ENCODE measurements at regions not wholly inside any gene's neighbourhood (a gene's known extent, or its start where the extent isn't known, plus 50 kb on each side); places are given as distances from the start of the nearest gene placed in this dataset.

DNA sequence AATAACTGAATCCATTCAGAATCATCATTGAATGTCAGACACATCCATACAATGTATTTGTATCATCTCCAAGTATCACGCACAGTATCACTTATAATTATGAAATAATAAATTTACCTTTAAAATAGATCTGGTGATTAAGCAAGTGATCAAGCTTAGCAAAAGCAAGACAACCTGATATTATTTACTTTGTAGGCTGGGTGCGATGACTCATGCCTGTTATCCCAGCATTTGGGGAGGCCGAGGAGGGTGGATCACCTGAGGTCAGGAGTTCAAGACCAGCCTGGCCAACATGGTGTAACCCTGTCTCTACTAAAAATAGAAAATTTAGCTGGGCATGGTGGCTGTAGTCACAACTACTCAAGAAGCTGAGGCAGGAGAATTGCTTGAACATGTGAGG is 421.0 kb upstream of the NETO1 start:
- no peak overlapping the region for H3K27ac ChIP-seq (ENCODE audit: low read depth, low read length, poor library complexity, severe bottlenecking)
- CTCF ChIA-PET = no interaction called here

DNA sequence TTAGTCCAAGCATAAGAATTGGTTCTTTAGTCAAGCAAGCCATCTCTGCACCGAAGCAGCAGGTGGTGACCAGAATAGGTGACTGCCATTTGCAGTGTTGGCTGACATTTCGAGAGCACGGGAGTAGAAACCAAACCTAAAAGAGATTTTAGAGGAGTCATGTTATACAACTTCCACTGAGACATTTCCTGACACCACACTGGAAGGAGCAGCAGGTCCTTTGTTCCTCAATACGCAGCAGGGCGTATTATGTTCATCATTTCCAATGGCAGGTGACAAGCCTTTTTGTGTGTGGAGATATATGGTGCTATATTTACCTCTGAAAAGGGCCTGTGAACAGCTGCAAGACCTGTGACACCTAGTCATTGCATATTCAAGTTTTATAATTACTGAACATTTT is 418.8 kb upstream of the NETO1 start:
- TF ChIP-seq, protein P1, sequence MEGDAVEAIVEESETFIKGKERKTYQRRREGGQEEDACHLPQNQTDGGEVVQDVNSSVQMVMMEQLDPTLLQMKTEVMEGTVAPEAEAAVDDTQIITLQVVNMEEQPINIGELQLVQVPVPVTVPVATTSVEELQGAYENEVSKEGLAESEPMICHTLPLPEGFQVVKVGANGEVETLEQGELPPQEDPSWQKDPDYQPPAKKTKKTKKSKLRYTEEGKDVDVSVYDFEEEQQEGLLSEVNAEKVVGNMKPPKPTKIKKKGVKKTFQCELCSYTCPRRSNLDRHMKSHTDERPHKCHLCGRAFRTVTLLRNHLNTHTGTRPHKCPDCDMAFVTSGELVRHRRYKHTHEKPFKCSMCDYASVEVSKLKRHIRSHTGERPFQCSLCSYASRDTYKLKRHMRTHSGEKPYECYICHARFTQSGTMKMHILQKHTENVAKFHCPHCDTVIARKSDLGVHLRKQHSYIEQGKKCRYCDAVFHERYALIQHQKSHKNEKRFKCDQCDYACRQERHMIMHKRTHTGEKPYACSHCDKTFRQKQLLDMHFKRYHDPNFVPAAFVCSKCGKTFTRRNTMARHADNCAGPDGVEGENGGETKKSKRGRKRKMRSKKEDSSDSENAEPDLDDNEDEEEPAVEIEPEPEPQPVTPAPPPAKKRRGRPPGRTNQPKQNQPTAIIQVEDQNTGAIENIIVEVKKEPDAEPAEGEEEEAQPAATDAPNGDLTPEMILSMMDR (conservative IDR thresholded peaks at IDR 0.05; ENCODE audit: low read depth, low read length) = no peak
- TF ChIP-seq EZH2 (IDR thresholded peaks at IDR 0.05; ENCODE audit: borderline replicate concordance, low read depth, low read length, poor library complexity, severe bottlenecking) = no peak
- intact Hi-C loops (cut with micrococcal nuclease; ENCODE audit: unreplicated experiment) = no loop called here
- H3K9me3 ChIP-seq (ENCODE audit: low read depth, low read length, poor library complexity, severe bottlenecking) = peaks cover 3% of the 10 kb centered on the region
- no TSS peak for BruUV-seq (replicated peaks)
- no peak overlapping the region for H3K4me3 ChIP-seq (ENCODE audit: low read depth, low read length, poor library complexity, severe bottlenecking)
- no peaks in the 10 kb centered on the region for H3K27me3 ChIP-seq (replicated peaks; ENCODE audit: insufficient read depth, low read depth, low read length, poor library complexity)
- no peak overlapping the region for H3K27ac ChIP-seq (ENCODE audit: low read depth, low read length, poor library complexity, severe bottlenecking)
- ChIA-PET CTCF (no interaction called here), POLR2A (ENCODE audit: low non-redundant PET) (no interaction called here)
- DNase-seq (ENCODE audit: low spot score) = no peak
- H3K36me3 ChIP-seq (ENCODE audit: insufficient read depth, low read length, poor library complexity, severe bottlenecking) = no peaks in the 10 kb centered on the region
- H3K4me1 ChIP-seq (ENCODE audit: insufficient read depth, low read length, poor library complexity, severe bottlenecking) = no peaks in the 10 kb centered on the region

More for the DNA sequence above, 421.0 kb upstream of the NETO1 start:
- no peak for DNase-seq (ENCODE audit: low spot score)
- Histone ChIP-seq H3K4me1 (ENCODE audit: insufficient read depth, low read length, poor library complexity, severe bottlenecking) (no peaks in the 10 kb centered on the region), H3K27me3 (replicated peaks; ENCODE audit: insufficient read depth, low read depth, low read length, poor library complexity) (no peaks in the 10 kb centered on the region), H3K36me3 (ENCODE audit: insufficient read depth, low read length, poor library complexity, severe bottlenecking) (no peaks in the 10 kb centered on the region), H3K9me3 (ENCODE audit: low read depth, low read length, poor library complexity, severe bottlenecking) (peaks cover 3% of the 10 kb centered on the region), H3K4me3 (ENCODE audit: low read depth, low read length, poor library complexity, severe bottlenecking) (no peak overlapping the region)
- BruUV-seq (replicated peaks) = no TSS peak
- intact Hi-C loops (cut with micrococcal nuclease; ENCODE audit: unreplicated experiment) = no loop called here
- POLR2A ChIA-PET (ENCODE audit: low non-redundant PET) = no interaction called here
- TF ChIP-seq, protein P1 (conservative IDR thresholded peaks at IDR 0.05; ENCODE audit: low read depth, low read length) = no peak
- no peak for TF ChIP-seq EZH2 (IDR thresholded peaks at IDR 0.05; ENCODE audit: borderline replicate concordance, low read depth, low read length, poor library complexity, severe bottlenecking)

DNA sequence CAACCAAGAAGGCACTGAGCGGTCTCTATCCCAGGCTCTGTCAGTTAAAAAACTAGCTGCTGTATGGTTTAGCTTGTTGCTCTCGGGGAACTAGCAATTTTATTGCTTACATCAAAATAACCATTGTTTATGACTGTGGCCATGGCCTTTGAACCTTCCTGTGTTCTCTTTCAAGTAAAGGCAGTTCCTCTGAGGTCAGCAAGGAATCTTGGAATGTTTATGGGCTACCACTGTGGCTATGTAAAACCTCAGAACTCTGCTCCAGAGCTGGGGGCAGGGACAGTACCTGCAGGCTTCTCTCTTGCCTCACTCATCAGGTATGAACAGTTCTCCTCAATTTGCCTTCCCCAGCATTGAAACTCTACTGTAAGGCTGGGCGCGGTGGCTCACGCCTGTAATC is 416.0 kb upstream of the NETO1 start:
- BruUV-seq (replicated peaks) = no TSS peak

More for the DNA sequence above, 416.0 kb upstream of the NETO1 start:
- Histone ChIP-seq H3K9me3 (ENCODE audit: low read depth, low read length, poor library complexity, severe bottlenecking) (peaks cover 3% of the 10 kb centered on the region), H3K4me3 (ENCODE audit: low read depth, low read length, poor library complexity, severe bottlenecking) (no peak overlapping the region), H3K4me1 (ENCODE audit: insufficient read depth, low read length, poor library complexity, severe bottlenecking) (no peaks in the 10 kb centered on the region), H3K36me3 (ENCODE audit: insufficient read depth, low read length, poor library complexity, severe bottlenecking) (no peaks in the 10 kb centered on the region), H3K27ac (ENCODE audit: low read depth, low read length, poor library complexity, severe bottlenecking) (no peak overlapping the region), H3K27me3 (replicated peaks; ENCODE audit: insufficient read depth, low read depth, low read length, poor library complexity) (no peaks in the 10 kb centered on the region)
- POLR2A ChIA-PET (ENCODE audit: low non-redundant PET) = no interaction called here
- no peak for DNase-seq (ENCODE audit: low spot score)
- TF ChIP-seq, protein P1 (conservative IDR thresholded peaks at IDR 0.05; ENCODE audit: low read depth, low read length) = no peak
- no peak for TF ChIP-seq EZH2 (IDR thresholded peaks at IDR 0.05; ENCODE audit: borderline replicate concordance, low read depth, low read length, poor library complexity, severe bottlenecking)
- CTCF ChIA-PET = no interaction called here
- intact Hi-C loops (cut with micrococcal nuclease; ENCODE audit: unreplicated experiment) = no loop called here

Data from A673 (cell line).